Mesodermal cell (in vitro differentiated cells): ENCODE measurements at regions not wholly inside any gene's neighbourhood (a gene's known extent, or its start where the extent isn't known, plus 50 kb on each side); places are given as distances from the start of the nearest gene placed in this dataset.

ENCODE experiments used
- H3K27ac ChIP-seq: 2 replicates; pipeline ENCODE4 v1.7.0; 2013; ENCODE audit warnings: mild to moderate bottlenecking, low read depth, low read length, moderate library complexity; ENCODE audit not compliant: severe bottlenecking
- H3K36me3 ChIP-seq: 2 replicates; pipeline ENCODE4 v1.7.1; 2013; ENCODE audit warnings: mild to moderate bottlenecking, low read length, moderate library complexity; ENCODE audit not compliant: control insufficient read depth, insufficient read depth
- H3K4me1 ChIP-seq: one replicate; pipeline ENCODE4 v1.7.1; 2013; ENCODE audit warnings: mild to moderate bottlenecking, low read length; ENCODE audit not compliant: insufficient read depth, control insufficient read depth, poor library complexity, severe bottlenecking
- H3K4me3 ChIP-seq: 2 replicates; pipeline ENCODE4 v1.7.0; 2013; ENCODE audit warnings: low read length, control low read depth, mild to moderate bottlenecking; ENCODE audit not compliant: insufficient read depth, poor library complexity, severe bottlenecking; ENCODE audit errors: extremely low read depth
- H3K9me3 ChIP-seq: 2 replicates; pipeline ENCODE4 v1.7.1; 2013; ENCODE audit warnings: mild to moderate bottlenecking, low read length, moderate library complexity; ENCODE audit not compliant: control insufficient read depth
- WGBS, 2 experiments: methylation state at CpG; one replicate each; pipeline ENCODE4 v1.1.5; 2013; ENCODE audit warnings: missing lambda C conversion rate in 2 of 2; ENCODE audit not compliant: insufficient coverage in 2 of 2; 5-methylcytosine and 5-hydroxymethylcytosine counted together

GRCh38 chr1:208921259-208921658, 662.3 kb upstream of the CAMK1G start:
- Histone ChIP-seq H3K4me1 (peaks cover 10% of the 10 kb centered on the region), H3K27ac (no peak overlapping the region), H3K4me3 (no peak overlapping the region), H3K9me3 (no peaks in the 10 kb centered on the region), H3K36me3 (no peaks in the 10 kb centered on the region)
- WGBS, 2 experiments, result no CpG with 5 or more reads among the region's 1 CpG

GRCh38 chr1:208923456-208923855, 660.1 kb upstream of the CAMK1G start:
- H3K9me3 ChIP-seq, result no peaks in the 10 kb centered on the region
- H3K27ac ChIP-seq, result no peak overlapping the region
- no peaks in the 10 kb centered on the region for H3K36me3 ChIP-seq
- peaks cover 10% of the 10 kb centered on the region for H3K4me1 ChIP-seq
- 67 to 80% methylated on average over 1 of the region's 2 CpGs for WGBS, 2 experiments
- no peak overlapping the region for H3K4me3 ChIP-seq

GRCh38 chr1:208923946-208924720, 659.4 kb upstream of the CAMK1G start:
- H3K27ac ChIP-seq, result no peak overlapping the region
- no peaks in the 10 kb centered on the region for H3K36me3 ChIP-seq
- 100% methylated on average over 1 of the region's 6 CpGs; no CpG with 5 or more reads in 1 of the 2 experiments for WGBS, 2 experiments
- H3K4me1 ChIP-seq, result peaks cover 9% of the 10 kb centered on the region
- H3K4me3 ChIP-seq, result no peak overlapping the region
- no peaks in the 10 kb centered on the region for H3K9me3 ChIP-seq

GRCh38 chr1:208924928-208925327, 658.6 kb upstream of the CAMK1G start:
- Histone ChIP-seq H3K9me3 (no peaks in the 10 kb centered on the region), H3K4me1 (peaks cover 1% of the 10 kb centered on the region), H3K36me3 (no peaks in the 10 kb centered on the region), H3K27ac (no peak overlapping the region), H3K4me3 (no peak overlapping the region)
- WGBS, 2 experiments, result 95 to 96% methylated on average over 4 of the region's 5 CpGs

- Histone ChIP-seq H3K4me1 (no peaks in the 10 kb centered on the region), H3K4me3 (no peak overlapping the region), H3K27ac (no peak overlapping the region), H3K36me3 (no peaks in the 10 kb centered on the region), H3K9me3 (no peaks in the 10 kb centered on the region)
- WGBS, 2 experiments, result 89 to 90% methylated on average over 2 of the region's 5 CpGs
Measured at GRCh38 chr1:208928349-208929010, 655.0 kb upstream of the CAMK1G start.

- no peaks in the 10 kb centered on the region for H3K4me1 ChIP-seq
- H3K36me3 ChIP-seq, result no peaks in the 10 kb centered on the region
- H3K4me3 ChIP-seq, result no peak overlapping the region
- H3K27ac ChIP-seq, result no peak overlapping the region
- WGBS, 2 experiments, result 79 to 80% methylated on average over 2 to 3 of the region's 3 CpGs
- H3K9me3 ChIP-seq, result no peaks in the 10 kb centered on the region
Measured at GRCh38 chr1:208929575-208929974, 653.9 kb upstream of the CAMK1G start.

- 75 to 94% methylated on average over 2 to 3 of the region's 3 CpGs for WGBS, 2 experiments
- Histone ChIP-seq H3K36me3 (no peaks in the 10 kb centered on the region), H3K4me1 (no peaks in the 10 kb centered on the region), H3K4me3 (no peak overlapping the region), H3K9me3 (no peaks in the 10 kb centered on the region), H3K27ac (no peak overlapping the region)
Measured at GRCh38 chr1:208931936-208932335, 651.6 kb upstream of the CAMK1G start.

GRCh38 chr1:208933984-208934525, 649.5 kb upstream of the CAMK1G start:
- Histone ChIP-seq H3K4me3 (no peak overlapping the region), H3K27ac (no peak overlapping the region), H3K36me3 (no peaks in the 10 kb centered on the region), H3K9me3 (no peaks in the 10 kb centered on the region), H3K4me1 (no peaks in the 10 kb centered on the region)
- 95 to 96% methylated on average over 2 of the region's 3 CpGs for WGBS, 2 experiments

- no peaks in the 10 kb centered on the region for H3K4me1 ChIP-seq
- no peaks in the 10 kb centered on the region for H3K36me3 ChIP-seq
- 69 to 96% methylated on average over 4 of the region's 6 CpGs for WGBS, 2 experiments
- no peak overlapping the region for H3K4me3 ChIP-seq
- H3K27ac ChIP-seq, result no peak overlapping the region
- no peaks in the 10 kb centered on the region for H3K9me3 ChIP-seq
Measured at GRCh38 chr1:208934933-208935332, 648.6 kb upstream of the CAMK1G start.

GRCh38 chr1:208935517-208936187, 647.9 kb upstream of the CAMK1G start:
- H3K9me3 ChIP-seq, result no peaks in the 10 kb centered on the region
- H3K4me1 ChIP-seq, result no peaks in the 10 kb centered on the region
- H3K36me3 ChIP-seq, result no peaks in the 10 kb centered on the region
- WGBS, 2 experiments, result 50 to 79% methylated on average over 2 of the region's 3 CpGs
- H3K27ac ChIP-seq, result no peak overlapping the region
- no peak overlapping the region for H3K4me3 ChIP-seq
